ENCODE measurements at regions not wholly inside any gene's neighbourhood (a gene's known extent, or its start where the extent isn't known, plus 50 kb on each side); places are given as distances from the start of the nearest gene placed in this dataset.
"Not testable (repeated sequence)": the region's sequence is repeated elsewhere in the genome, so short reads cannot be mapped to it uniquely, and the experiment has no call there.

DNA sequence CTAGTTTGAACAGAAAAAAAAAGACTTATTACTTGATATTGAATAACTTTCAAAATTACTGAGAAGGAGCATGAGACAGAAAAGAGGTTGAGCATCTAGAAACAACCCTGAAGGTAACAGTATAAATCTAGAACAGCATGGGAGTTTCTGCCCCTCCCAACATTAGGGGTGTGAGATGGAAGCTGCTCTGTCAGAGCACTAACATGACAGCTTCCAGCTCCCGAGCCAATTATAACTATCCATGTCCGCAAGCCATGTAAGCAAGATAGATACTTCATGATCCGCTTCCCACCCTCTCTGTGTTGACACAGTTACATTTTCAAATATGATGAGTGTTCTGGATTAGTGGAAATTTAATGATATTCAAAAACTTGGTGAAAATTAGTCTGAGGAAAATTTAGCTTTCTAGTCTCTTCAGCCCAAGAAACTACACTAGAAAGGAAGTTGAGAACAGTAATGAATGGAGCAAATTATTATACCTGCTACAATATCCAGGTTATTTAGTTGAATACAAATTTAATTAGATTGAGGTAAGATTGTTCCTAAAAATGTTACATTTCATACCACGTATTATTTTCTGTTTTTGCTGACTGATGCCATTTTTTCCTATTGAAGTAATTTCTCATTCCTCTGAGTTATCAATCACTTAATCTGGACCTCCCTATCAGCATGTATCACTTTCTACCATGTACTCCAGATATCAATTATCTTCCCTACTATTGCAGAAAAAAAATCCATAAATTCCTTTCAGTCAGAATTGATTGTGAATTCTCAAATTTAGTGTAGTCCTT lies 129.3 kb upstream of the SLIT2 start:
- DNase-seq = no peak

- no peak for DNase-seq
These were observed 132.6 kb upstream of the SLIT2 start for GRCh38 chr4:20119141-20119540.

DNA sequence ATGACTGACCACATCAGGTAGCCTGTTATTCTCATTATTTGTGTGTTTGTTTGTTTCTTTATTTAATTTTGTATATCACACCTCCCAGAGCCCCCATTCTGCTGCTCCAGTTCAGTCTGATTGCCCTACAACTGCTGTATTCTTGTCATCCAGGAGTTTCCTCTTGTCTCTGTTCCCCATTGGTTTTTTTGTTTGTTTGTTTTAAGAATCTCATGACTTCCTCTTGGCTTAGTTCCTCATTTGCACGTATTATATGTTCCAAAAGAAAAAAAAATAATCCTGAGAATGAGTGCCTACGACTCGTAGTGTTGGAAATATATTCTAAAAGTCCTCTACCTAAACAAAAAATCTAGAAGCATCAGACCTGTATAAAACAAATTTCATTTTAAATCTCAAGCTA lies 142.3 kb upstream of the SLIT2 start:
- no peak for DNase-seq

DNA sequence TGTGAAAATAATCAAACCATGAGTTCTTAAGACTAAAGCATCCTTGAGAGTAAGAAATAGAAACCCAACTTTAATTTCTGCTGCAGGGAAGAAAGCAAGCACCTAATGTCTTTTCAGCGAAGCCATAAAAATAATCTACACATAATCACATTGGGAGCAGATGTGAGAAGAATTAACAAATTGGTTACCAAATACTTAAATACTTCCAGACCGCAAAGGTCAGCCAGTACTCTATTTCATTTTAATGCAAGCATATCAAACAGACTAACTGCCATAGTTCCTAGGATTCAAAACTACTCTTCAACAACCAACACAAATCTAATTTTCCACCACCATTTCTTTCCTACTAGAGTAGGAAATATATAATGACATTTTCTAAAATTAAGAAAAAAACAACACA lies 144.8 kb upstream of the SLIT2 start:
- no peak for DNase-seq

DNA sequence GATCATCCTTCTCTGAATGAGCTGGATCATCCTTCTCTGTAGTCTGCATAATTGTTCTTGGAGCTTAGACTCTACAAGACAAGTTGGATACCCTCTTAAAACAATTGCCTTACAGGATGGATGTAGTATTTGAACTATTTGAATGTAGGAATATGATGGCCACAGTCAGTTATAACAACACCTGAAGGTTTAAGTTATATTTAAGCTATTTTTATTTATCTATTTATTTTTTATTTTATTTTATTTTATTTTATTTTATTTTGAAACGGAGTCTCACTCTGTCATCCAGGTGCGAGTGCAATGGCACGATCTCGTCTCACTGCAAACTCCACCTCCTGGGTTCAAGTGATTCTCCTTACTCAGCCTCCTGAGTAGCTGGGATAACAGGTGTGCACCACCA lies 149.9 kb upstream of the SLIT2 start:
- DNase-seq = no peak

DNA sequence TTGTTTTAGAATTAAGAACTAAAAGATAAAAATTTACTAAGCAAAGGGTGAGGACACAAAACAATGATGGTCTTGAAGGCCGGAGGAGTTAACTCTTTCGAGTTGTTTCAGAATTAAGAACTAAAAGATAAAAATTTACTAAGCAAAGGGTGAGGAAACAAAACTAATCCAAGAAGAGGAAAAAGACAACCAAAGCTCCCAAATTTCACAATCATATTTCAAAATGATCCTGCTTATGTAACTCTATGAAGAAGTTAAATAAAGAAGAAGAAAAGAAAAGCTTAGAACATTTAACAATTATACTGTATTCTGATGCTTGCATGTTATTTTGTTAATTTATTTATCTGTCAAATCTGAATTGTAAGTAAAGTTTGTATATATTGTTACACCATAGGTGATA lies 154.8 kb upstream of the SLIT2 start:
- DNase-seq = no peak

DNA sequence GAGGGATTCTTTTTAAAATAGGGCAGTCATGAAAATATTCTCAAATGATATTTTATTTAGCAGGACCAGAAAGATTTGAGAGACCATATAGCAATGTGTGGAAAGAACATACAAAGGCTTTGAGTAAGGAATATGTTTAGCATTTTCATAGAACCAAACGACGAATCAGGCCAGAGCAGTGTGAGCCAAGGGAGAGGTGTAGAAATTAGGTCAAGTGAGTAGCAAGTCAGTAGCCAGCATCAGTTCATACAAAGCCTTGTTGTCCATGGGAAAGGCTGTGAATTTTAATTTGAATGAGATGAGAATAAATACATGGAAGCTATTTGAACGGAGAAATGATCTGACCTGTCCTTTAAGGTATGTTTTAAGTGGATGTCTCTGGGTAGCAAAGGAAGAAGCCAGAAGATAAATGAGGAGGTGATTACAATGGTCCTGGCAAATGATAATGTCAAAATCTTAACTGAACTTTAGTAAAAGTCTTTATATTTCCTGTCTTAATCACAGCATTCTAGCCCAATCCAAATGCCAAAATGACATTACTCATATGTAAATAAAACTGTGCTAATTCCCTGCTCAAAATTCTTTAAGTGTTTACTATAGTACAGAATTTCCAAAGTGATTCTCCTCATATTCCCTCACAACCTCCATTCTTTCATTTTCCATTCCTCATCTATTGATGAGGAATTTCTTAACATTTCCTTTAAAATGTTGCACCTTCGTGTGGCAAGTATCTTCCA lies 155.7 kb upstream of the SLIT2 start:
- DNase-seq = peak; percentile 35

DNA sequence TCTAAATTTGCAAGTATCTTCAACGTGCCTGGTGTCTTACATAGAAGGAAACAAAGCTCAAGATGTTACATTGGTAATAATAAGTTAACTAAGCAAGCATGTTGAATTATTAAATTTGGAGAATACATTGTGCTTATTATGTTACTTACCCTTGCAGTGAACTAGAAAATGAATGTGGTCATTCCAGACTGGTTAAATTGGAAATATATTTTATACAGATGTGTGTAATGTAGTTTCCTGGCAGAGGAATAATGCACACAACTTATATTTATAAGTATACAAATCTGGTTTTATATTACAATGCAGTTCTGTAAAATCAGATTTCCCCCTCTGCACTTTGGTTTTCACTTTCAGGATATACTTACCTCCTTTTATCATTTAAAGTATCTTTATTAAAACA lies 159.9 kb upstream of the SLIT2 start:
- DNase-seq = no peak

- no peak for DNase-seq
These were observed 164.2 kb upstream of the SLIT2 start for GRCh38 chr4:20087522-20087911.

GRCh38 chr4:20086799-20087521 lies 164.7 kb upstream of the SLIT2 start:
- DNase-seq = no peak

- no peak for DNase-seq
These were observed 165.5 kb upstream of the SLIT2 start for GRCh38 chr4:20086067-20086798.

DNA sequence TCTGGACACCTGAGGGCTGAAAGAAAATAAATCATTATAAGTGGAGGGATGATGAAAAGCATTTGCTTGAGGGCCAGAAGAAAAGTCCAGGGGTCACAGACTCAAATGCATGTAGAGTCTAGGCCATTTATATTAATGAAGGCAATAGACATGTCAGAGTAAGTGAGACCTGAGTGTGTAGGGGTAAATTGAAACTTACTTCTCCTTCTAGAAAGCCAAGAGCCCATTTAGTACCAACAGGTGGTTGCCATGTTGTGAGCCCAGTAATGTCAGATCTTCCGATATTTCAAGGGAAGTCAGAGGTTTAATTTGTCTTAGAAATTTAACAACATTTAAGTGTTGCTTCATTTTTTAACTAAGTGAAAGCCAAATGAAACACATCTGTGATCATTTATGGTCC lies 166.1 kb upstream of the SLIT2 start:
- no peak for DNase-seq

DNA sequence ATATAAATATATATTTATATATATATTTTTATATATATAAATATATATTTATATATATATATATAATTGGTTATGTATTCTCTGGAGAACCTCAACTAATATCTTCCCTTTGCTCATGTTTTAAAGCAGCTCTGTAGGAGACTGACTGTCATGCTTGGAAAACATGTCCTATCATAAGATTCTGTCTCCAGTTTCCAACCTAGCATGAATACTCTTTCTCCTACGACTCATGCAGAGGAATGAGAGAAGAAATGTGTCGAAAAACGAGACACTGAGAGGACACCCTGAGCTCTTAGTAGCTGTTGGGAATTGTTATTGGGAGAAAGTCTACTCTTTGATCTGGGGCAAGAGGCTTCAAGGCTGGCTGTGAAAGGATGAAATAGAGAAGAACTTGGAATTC lies 166.5 kb upstream of the SLIT2 start:
- DNase-seq = no peak

DNA sequence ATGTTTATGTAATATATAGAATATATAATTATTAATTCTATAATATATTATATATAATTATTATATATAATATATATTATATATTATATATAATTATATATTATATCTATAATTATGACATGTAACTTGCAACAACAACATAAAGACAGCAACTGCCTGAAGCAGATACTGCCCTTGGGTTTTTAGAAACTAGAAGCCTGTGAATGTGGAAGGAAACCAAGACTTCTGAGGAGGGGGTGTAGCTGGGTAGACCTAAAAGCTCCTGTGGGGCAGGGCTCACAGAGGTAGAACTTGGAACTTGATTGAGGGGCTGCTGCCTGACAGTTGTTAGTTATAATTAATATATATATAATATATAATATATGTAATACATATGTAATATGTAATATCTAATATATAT lies 167.2 kb upstream of the SLIT2 start:
- no peak for DNase-seq

- DNase-seq = no peak
These were observed 173.1 kb upstream of the SLIT2 start for GRCh38 chr4:20078644-20079043.

DNA sequence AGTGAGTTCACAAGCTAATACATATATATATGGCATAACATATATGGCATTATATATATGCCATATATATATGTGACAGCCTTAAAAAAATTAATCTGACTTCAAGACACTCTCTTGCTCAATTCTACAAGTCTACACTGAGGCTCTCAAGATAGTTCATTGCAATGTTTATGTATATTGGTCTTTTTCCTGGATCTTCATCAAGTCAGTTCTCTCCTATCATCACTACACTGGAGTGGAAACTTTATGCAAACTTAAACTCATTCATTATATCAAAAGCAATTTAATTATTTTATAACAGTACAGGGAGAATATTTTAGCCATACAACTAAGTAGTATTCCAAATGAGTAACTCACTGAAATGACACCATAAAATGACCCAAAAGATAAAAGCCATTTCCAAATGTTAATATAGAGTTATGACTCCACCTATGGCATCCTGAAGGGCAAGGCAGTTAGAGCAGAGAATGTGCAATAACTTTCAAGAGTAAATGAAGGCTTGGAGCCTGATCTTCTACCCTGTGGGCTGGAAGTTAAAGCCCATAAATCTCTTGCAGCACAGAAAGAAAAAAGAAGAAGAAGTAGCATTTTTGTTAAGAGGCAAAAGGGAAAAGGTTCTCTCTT lies 176.3 kb upstream of the SLIT2 start:
- DNase-seq = no peak

DNA sequence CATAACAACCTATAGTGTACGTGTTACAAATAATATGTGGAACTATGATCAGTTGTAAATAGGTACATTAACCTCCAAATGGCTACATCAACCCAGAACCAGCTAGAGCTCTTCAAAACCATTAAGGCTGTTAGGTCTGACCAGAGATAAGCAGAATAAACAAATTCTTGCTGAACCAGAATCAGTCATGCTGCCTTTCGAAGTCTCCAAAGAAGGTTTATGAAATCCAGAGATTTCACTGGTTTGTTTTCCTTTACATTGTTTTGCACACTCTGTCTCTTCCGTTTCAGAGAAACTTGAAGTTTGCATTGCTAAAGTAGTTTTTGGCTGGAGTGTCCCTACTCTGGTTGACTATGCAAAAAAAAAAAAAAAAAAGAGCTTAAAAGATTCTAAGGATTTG lies 177.3 kb upstream of the SLIT2 start:
- DNase-seq = no peak

- DNase-seq = no peak
These were observed 185.8 kb upstream of the SLIT2 start for GRCh38 chr4:20065952-20066351.

DNA sequence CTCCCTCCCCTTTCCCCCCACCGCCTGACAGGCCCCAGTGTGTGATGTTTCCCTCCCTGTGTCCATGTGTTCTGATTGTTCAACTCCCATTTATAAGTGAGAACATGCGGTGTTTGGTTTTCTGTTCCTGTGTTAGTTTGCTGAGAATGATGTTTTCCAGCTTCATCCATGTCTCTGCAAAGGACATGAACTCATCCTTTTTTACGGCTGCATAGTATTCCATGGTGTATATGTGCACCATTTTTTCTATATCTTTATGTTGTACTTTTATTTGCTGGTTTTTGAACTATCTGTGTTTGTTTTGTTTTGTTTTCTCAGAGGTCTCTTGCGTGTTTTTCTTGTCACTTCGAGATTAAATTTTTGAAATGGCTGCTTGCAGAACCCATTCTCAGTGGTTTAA lies 188.8 kb upstream of the SLIT2 start:
- not testable (repeated sequence) for DNase-seq

GRCh38 chr4:20062054-20062453 lies 189.7 kb upstream of the SLIT2 start:
- DNase-seq = no peak

GRCh38 chr4:20050768-20051167 lies 200.9 kb upstream of the SLIT2 start:
- no peak for DNase-seq

- DNase-seq = no peak
These were observed 201.8 kb upstream of the SLIT2 start for GRCh38 chr4:20049889-20050288.

Measured in HCEC 1CT (cell line).